DOHH2 (cell line): ENCODE measurements at regions not wholly inside any gene's neighbourhood (a gene's known extent, or its start where the extent isn't known, plus 50 kb on each side); places are given as distances from the start of the nearest gene placed in this dataset.

Source experiments
- EZH2phosphoT487 ChIP-seq: fragments of 200-600 bp; sonication (generic); IDR thresholded peaks from 2 replicates; pipeline ENCODE4 v1.6.1; 2017; ENCODE audit warnings: borderline replicate concordance, mild to moderate bottlenecking, antibody characterized with exemption, low read length, moderate library complexity, mixed read lengths
- TF ChIP-seq, protein P1 (sequence below): fragments of 200-600 bp; sonication (generic); IDR thresholded peaks from one replicate; pipeline ENCODE4 v1.5.1; 2014; ENCODE audit warnings: antibody characterized with exemption, mild to moderate bottlenecking, low read depth, low read length; ENCODE audit not compliant: poor library complexity, severe bottlenecking

DNA sequence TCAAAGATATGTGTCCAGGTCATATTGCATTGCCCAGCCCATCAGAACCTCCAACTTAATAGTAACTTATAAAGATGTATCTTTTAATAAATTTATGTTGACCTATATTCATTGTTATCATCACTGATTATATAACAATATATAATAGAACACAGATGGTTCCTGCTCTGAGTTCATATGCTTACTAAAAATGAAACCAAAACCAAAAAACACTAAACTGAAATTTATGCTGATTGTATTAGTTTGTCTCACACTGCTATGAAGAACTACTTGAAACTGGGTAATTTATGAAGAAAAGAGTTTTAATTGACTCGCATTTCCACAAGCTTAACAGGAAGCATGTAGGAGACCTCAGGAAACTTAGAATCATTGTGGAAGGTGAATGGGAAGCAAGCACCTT is 462.5 kb upstream of the TYRP1 start:
- TF ChIP-seq, protein P1, sequence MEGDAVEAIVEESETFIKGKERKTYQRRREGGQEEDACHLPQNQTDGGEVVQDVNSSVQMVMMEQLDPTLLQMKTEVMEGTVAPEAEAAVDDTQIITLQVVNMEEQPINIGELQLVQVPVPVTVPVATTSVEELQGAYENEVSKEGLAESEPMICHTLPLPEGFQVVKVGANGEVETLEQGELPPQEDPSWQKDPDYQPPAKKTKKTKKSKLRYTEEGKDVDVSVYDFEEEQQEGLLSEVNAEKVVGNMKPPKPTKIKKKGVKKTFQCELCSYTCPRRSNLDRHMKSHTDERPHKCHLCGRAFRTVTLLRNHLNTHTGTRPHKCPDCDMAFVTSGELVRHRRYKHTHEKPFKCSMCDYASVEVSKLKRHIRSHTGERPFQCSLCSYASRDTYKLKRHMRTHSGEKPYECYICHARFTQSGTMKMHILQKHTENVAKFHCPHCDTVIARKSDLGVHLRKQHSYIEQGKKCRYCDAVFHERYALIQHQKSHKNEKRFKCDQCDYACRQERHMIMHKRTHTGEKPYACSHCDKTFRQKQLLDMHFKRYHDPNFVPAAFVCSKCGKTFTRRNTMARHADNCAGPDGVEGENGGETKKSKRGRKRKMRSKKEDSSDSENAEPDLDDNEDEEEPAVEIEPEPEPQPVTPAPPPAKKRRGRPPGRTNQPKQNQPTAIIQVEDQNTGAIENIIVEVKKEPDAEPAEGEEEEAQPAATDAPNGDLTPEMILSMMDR = no peak
- no peak for TF ChIP-seq EZH2phosphoT487
